DMS153 (cell line): ENCODE measurements at regions not wholly inside any gene's neighbourhood (a gene's known extent, or its start where the extent isn't known, plus 50 kb on each side); places are given as distances from the start of the nearest gene placed in this dataset.

Experiments used
- DNase-seq: peaks from one replicate; lab custom pipeline; 2025; lab: John Stamatoyannopoulos, UW

DNA sequence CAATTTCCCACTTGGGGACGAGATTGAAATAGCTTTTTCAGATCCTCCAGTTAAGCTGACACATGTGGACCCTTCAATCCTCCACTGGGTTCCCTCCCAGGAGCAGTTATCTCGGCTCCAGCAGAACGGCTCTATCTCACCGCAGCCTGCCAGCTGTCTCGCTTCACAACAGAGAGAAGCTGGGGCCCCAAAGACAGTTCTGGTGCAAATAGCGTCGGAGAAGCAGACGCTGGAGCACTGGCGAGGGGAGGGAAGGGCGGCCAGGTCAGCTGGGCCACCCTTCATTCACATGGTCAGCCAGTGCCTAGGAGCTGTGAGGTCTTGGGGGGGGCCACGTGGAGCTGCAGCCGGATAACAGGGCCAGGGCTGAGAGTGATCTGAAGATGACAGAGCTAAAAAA is 141.3 kb upstream of the SDK2 start:
- DNase-seq, result no peak

DNA sequence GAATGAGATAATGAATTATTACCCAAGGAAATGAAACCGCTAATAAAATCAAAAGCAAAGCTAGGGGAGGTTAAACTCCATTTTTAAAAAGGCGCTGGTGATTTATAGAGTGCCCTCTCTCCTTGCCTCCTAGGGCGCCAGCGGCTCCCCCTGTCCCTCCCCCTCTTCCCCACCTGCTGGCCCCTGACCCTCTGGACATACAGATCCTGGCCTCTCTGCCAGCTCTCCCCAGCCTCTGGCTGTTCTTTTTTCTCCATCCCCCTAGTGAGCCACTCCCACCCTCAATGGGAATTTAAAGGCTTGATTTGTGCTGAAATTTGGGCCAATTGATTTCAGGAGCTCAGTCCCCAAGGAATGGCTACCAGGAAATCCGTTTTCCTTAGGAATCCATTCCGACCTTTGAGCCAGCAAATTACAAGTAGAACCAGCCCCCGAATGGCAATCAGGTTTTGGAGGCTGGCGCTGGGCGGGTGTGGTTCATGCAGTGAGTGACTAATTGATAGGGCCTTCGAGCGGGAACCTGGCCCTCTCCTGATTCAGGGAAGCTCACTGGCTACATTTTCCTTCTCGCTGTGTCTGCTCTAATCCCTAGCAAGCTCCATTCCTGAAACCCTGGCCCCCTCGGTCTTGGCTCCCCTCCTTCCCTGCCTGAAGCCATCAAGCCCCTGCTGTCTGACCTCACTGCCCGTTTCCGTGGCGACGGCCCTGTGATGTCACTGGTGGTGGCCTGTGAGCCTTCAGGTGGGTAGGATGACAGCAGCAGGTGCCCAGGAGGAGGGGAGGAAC is 141.9 kb upstream of the SDK2 start:
- peak; percentile 16 for DNase-seq

DNA sequence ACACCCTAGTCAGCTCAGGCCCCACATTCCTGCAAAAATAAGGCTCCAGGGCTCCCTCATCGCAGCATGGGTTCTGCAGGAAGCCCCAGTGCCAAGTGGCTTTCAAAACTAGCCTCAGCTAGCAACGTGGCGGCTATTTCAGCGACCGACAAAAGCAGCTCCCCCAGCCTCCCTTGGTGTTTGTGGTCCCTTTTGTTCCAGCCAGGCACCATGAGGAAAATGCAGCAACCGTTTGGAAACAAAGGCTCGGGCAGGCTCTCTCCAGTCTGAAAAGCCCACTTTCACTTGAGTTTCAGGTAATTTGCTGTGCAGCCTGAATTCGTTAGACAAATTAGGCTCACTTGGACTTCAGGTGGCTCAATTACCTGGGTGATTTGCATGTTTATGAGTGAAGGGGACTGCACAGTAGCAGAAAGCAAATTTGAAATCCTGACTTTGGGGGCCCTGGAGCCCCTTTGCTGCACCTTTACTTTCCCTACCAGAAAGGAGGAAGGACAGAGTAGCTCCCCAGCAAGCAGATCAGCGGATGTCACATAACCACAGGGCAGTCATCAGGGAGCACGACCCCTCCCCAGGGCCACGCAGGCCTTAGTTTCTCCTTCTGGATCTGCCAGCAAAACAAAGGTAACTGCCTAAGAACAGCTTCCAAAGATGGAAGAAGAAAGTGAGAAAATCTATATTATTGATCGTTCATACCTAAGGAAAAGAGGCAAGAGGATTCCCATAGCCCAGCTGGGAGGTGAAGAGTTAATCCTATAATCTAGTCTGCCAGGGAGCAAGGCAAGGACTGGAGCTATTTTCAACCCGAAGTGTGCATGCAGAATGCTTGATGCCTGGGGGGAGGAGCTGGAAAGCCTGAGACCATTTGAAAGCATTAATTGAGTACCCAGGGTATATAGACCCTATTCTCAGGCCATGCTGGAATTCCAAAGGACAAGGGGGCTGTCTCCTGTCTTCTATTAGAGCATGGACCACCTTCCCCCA is 143.1 kb upstream of the SDK2 start:
- DNase-seq, result peak; percentile 19

DNA sequence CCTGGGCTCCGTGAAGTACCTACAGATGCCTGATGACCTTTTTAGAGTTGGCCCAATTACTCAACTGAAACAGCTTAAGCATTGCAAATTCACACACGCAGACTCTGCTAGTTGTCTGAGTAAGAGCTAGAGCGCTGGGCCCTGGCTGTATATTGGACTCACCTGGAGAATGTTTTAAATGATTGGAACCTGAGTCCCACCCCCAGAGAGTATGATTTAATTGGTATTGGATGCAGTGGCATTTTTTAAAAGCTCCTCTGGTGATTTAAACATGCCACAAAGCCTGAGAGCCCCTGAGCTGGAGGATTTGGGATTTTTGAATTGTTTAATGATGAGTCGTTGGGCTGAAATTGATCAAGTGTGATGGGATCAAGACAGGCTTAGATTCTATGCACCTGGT is 143.9 kb upstream of the SDK2 start:
- DNase-seq, result no peak

DNA sequence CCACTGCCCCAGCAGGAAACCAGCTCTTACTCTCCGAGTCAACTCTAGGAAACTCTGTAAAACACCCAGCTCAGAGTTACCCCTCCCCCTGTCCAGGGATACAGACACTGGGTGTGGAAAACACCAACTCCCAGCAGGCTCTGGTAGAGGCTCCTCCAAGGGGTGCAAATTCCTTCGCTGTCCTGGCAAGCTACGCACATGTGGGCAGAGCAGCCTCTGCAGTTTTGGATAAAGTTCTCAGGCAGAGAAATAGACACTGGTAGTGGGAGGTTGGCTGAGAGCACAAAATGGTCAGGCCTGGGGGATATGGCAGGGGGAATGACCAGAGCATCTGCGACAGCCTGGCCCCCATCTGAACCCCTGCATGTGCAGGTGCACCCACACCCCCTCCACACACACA is 146.9 kb upstream of the SDK2 start:
- DNase-seq, result no peak

DNA sequence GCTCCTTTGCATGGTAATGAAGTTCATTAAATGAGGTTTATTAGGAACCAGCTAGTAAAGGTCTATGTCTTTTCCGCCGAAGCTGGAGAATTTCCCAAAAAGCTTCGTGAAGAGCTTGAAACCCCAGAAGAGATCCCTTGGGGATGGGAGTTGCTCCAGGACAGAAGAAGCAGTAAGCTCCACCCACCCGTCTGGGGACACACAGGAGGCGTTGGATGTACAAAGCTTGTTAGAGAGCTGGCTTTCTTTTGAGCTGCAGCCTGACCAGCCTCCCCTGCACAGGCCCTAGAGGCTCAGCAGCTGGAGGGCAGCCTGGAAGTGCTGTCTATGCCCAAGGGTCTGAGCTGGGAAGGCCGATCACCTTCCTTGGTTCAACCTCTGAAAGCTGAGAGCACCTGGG is 147.4 kb upstream of the SDK2 start:
- DNase-seq, result no peak

DNA sequence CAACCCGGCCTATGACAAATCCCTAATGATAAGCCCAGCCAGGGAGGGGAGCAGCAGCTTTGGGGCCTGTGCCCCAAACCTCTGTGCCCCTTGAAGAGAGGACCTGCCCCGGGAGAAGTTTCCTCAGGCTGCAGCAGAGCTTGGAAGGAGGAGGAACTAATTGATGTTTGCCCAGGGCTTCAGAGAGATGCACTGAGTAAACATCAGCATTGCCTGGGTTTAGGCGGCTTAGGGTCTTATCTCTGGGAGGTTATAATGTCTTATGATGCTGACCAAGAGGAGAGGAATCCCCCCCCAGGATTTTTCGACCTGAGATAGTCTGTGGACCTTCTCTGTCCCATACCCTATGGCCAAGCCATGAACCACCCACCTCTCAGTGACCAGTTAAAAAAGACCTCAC is 148.7 kb upstream of the SDK2 start:
- no peak for DNase-seq

DNA sequence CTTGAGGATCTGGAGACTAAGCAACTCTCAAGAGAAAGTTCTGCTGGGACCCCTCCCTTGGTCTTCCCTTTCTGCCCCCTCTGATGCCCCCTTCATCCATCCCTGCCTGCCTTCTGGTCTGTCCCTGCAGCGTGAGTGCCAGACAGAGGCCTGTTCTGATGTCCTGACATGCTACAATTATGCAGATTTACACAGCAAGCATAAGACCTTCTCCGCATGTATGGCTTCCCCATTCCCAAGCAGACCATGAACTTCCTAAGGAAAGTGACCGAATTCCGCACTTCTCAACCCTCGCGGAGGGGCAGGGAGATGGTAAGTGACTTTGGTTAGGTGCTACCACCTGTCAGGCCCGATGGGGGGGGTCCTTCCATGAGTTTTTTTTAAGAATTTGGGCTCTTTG is 150.1 kb upstream of the SDK2 start:
- DNase-seq, result no peak

DNA sequence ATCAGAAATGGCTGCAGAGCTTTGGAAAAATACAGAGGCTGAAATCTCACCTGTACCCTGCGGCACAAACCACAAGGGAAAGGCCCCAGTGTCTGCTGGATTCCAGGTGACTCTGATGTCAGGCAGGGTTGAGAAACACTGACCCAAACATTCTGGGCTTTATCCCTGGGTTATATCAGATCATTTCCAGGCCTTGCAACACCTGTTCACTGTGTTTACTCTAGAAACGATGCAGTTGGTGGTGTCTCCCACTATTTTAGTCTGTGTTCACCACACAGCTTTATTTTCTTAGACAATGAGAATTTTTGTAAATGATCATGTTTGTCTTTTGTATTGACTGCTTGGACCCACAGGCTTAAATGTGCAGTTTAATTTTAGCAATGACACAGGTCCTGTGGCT is 151.5 kb upstream of the SDK2 start:
- peak; percentile 43 for DNase-seq

DNA sequence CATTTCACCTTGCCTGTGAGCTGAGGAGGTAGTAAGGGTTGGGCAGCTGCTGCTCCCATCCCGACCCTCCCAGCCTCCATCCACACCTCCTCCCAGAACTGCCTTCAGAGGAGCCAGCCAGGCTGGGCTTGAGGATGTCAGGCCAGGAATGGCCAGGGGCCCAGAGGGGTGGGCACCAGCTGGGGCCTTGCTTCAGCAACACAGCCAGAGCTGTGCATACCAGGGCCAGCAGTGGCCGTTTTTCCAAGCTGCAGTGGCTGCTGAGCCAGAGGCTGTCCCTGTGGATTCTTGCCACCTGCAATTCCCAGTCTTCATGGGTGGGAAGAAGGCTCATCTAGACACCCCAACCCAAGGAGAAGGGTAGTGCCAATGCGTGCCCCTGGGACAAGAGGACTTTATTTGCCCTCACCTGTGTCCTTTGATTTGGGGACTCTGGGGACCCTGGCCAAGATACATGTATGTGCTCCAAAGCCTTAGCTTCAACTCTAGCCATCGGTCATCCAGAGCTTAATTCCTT is 153.4 kb upstream of the SDK2 start:
- no peak for DNase-seq

DNA sequence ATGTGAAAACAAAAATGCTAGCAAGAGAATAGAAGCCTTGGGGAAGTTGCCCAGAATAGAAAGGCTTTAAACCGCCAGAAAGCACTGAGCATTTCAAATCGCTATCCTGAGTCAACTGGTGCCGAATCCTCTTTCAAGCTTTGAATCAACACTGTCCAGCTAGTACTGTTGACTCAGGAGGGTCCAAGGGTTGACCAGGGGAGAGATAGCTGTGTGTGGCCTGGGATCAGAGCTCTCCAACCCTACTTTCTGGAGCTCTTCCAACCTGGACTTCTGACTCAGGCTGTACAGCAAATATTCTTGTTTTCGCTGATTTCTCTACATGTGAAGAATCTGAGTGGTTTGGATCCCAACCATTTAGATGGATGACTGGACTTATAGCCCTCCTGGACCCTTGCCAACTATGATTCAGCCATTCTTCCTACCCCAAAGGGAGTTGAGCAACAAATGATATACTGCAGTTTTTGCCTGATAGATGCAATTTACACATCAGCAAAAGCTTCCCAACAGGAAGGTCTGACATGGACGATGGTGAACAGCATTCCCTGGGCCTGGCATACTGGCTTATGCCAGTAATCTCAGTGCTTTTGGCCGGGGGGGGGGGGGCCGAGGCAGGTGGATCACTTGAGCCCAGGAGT is 154.0 kb upstream of the SDK2 start:
- DNase-seq, result no peak

DNA sequence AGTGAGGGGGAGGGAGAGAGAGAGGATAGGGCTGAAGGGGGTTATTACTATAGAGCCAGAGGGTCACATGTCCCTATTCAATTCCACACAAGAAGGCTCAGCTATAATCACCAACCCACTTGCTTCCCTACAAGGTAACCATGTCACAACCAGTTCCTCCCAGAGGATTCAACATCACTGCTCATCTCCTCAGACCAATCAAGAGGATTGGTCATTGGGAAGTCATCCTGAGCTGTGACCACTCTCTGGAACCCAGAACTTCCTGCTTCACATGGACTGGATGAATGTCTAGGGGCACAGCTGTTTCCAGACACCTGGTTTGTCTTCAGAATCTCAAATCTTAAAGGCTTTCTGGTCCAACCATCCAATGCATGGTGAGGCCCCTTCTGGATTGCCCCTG is 154.9 kb upstream of the SDK2 start:
- no peak for DNase-seq

DNA sequence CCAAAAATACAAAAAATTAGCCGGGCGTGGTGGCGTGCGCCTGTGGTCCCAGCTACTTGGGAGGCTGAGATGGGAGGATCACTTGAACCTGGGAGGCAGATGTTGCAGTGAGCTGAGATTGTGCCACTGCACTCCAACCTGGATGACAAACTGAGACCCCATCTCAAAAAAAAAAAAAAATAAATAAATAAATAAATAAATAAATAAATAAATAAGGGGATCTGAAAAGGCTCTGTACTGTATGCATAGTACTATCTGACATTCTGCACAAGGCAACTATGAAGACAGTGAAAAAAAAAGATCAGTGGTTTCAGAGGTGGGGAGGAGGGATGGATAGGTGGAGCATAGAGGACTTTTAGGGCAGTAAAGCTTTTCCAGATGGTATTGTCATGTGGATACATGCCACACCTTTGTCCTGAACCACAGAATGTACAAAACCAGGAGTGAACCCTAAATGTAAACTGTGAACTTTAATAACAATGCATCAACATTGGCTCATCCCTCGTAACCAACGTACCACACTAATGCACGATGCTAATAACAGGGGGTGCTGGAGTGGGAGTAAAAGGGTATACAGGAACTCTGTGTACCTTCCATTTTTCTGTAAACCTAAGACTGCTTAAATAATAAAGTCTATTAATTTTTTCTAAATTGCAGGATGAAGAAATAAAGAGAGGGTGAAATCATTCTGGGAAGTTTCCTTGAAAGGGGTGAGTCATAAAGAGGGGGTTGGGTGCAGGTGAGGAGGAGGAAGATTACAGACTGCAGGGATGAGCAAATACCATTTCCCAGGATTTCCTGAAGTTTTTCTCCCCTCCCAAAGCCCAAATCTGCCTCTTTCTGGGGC is 155.8 kb upstream of the SDK2 start:
- no peak for DNase-seq

DNA sequence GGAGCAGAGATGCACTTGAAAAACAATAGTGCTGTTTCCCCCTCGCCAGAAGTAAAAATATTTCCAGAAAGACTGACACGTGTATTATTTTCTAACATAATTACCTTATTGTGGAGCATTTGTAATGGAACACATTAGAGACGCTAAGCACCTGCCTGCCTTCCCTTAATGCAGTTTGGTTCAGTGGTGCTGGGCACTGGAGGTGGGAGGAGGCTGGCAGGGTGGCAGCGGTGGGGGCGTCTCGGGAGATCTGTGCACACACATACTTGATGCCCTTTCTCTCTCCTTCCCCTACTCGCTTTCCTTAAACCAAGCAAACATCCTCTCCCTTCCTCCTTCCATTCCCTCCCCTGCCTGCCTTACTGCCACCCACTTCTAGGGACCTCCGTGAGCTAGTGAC is 156.6 kb upstream of the SDK2 start:
- DNase-seq, result no peak

DNA sequence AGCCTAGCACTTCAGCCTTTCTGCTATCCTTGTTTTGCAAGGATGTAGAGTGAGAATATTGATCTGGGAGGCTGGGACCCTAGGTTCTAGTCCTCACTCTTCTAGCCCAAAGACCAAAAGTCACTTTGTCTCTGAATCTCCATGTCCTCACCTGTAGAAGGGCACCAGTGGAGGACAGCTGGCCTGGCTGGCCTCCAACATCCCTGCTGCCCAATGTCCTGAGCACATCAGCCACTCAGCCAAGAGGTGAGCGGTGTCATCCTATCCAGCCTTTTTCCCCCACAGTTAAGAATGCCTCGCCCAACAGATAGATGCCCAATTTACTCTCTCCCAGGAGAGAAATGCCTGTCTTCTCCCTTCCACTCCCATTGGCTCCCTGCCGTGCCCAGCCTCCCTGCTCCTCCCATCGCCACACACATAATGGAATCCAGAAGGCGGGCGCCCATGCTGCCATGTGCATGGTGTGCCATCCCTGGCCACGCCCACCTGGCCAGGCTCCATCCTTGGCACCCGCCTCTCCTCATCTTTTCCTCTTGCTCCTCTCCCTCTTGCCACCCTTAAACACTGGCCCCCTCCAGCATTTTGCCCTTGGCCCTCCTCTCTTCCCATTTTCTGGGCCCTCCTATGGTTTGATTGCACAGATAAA is 157.3 kb upstream of the SDK2 start:
- DNase-seq, result no peak

DNA sequence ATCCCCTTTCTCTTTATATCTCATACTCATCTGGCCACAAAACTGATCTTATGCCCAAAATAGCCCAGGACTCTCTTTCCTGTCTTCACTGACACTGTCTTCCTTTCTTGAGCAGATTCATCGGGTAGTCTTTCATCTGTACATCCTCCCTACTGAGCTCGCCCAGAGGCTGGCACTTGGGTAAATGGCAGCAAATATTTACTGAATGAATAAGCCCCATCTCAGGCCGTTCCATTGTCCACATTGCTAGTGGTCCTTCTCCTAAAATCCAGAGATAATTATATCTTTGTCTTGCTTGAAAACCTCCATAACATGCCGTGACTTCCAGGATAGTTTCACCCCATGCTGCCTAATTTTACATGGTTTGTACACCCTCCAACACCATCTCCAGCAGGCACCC is 158.1 kb upstream of the SDK2 start:
- DNase-seq, result no peak

DNA sequence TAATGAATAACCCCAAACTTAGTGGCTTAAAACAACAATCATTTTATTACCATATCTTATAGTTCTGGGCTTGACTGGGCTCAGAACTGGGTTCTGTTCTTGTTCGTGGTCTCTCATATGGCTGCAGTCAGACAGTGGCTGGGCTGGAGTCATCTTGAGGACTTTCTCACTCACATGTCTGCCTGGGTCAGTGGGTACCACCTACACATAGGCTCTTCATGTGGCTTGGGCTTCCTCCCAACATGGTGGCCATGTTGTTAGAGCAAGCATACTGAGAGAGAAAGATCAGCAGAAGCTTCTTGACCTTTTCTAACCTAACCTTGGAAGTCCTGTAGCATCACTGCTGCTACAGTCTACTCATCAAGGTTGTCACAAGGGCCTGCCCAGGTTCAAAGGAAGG is 158.6 kb upstream of the SDK2 start:
- DNase-seq, result no peak

DNA sequence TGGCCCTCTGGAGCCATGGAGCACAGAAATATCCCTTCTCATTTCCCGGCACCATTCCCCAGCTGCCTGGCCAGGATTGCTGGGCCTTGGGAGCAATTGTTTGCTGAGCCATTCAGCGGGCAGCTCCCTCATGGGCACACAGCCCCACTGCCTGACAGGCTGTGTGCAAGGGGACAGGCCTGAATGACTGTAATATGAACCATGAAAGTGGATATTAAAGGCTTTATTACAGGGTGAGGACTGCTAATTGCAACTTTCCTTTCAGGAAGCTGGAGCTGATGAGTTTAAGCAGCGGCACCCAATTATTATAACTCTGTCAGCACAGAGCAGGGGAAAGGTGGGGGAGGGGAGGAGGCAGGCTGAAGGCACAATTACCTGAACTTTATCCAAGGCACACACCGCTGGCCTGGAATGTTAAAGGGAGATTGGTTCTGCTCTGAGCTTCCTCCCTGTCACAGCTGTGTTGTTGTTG is 159.8 kb upstream of the SDK2 start:
- DNase-seq, result peak; percentile 69

DNA sequence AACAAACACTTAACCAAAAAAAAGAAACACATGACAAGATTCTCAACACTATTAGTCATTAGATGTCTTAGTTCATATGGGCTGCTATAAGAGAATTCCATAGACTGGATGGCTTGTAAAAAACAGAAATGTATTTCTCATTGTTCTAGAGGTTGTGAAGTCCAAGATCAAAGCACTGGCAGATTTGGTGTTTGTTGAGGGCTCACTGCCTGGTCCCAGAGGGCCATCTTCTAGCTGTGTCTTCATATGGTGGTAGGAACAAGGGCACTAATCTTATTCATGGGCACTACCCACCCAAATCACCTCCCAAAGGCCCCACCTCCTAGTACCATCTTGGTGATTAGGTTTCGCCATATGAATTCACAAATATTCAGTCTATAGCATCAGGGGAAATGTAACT is 162.5 kb upstream of the SDK2 start:
- no peak for DNase-seq

DNA sequence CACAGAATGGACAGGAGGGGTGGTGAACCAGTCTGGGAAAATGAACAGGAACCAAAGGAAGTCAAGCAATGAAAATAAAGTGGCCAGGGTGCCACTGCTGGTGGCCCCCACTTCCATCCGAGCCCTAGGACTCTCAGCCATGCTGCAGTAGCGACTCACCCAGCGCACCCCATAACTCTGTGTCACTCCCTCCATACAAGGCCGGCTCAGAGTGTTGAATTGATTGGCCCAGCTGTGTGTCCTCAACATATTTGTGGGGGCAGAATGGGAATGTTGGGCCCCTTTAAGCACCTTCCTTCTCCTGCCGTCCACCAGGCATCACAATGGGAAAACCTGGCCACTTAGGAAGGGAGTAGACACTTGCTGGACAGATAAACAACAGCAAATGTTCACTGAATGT is 169.0 kb upstream of the SDK2 start:
- DNase-seq, result no peak

DNA sequence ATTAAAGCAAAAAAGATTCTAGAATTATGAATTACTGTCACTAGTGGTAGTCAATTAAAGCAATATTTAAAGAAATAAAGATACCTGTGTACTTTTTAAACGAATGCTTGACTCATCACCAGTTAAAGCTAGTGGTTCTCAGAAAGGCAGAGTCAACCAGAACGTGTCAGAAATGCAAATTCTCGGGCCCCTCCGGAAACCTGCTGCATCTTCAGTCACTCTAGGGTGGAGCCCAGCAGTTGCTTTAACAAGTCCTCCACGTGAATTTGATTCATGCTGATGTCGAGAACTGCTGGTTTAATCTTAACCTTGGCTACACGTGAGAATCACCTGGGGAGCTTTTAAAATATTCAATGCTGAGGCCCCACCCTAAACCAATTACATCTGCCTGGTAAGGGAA is 169.8 kb upstream of the SDK2 start:
- DNase-seq, result no peak
